ENCODE measurements at regions not wholly inside any gene's neighbourhood (a gene's known extent, or its start where the extent isn't known, plus 50 kb on each side); places are given as distances from the start of the nearest gene placed in this dataset.

DNA sequence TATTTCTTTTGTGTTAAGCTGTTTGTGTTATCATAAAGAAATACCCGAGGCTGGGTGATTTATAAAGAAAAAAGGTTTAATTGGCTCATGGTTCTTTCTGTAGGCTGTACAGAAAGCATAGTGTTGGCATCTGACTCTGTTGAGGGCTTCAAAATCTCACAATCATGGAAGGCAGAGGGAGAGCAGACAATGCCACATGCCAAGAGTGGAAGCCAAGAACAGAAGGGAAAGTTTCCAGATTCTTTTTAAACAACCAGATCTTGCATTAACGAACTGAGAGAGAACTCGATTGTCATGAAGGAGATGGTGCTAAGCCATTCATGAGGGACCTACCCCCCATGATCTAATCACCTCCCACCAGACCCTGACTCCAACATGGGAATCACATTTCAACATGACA lies 290.1 kb downstream of the BMP2 start (continued):
- TF ChIP-seq, protein P1, sequence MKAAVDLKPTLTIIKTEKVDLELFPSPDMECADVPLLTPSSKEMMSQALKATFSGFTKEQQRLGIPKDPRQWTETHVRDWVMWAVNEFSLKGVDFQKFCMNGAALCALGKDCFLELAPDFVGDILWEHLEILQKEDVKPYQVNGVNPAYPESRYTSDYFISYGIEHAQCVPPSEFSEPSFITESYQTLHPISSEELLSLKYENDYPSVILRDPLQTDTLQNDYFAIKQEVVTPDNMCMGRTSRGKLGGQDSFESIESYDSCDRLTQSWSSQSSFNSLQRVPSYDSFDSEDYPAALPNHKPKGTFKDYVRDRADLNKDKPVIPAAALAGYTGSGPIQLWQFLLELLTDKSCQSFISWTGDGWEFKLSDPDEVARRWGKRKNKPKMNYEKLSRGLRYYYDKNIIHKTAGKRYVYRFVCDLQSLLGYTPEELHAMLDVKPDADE (IDR thresholded peaks at IDR 0.05) = no peak
- TF ChIP-seq NANOG (IDR thresholded peaks at IDR 0.05; ENCODE audit: borderline replicate concordance) (no peak), STAT1 (IDR thresholded peaks at IDR 0.05; ENCODE audit: unreplicated experiment) (no peak), POLR2AphosphoS5 (IDR thresholded peaks at IDR 0.05; ENCODE audit: low read depth) (no peak)
- TF ChIP-seq, protein P2, sequence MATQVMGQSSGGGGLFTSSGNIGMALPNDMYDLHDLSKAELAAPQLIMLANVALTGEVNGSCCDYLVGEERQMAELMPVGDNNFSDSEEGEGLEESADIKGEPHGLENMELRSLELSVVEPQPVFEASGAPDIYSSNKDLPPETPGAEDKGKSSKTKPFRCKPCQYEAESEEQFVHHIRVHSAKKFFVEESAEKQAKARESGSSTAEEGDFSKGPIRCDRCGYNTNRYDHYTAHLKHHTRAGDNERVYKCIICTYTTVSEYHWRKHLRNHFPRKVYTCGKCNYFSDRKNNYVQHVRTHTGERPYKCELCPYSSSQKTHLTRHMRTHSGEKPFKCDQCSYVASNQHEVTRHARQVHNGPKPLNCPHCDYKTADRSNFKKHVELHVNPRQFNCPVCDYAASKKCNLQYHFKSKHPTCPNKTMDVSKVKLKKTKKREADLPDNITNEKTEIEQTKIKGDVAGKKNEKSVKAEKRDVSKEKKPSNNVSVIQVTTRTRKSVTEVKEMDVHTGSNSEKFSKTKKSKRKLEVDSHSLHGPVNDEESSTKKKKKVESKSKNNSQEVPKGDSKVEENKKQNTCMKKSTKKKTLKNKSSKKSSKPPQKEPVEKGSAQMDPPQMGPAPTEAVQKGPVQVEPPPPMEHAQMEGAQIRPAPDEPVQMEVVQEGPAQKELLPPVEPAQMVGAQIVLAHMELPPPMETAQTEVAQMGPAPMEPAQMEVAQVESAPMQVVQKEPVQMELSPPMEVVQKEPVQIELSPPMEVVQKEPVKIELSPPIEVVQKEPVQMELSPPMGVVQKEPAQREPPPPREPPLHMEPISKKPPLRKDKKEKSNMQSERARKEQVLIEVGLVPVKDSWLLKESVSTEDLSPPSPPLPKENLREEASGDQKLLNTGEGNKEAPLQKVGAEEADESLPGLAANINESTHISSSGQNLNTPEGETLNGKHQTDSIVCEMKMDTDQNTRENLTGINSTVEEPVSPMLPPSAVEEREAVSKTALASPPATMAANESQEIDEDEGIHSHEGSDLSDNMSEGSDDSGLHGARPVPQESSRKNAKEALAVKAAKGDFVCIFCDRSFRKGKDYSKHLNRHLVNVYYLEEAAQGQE (IDR thresholded peaks at IDR 0.05; ENCODE audit: unreplicated experiment) = no peak

DNA sequence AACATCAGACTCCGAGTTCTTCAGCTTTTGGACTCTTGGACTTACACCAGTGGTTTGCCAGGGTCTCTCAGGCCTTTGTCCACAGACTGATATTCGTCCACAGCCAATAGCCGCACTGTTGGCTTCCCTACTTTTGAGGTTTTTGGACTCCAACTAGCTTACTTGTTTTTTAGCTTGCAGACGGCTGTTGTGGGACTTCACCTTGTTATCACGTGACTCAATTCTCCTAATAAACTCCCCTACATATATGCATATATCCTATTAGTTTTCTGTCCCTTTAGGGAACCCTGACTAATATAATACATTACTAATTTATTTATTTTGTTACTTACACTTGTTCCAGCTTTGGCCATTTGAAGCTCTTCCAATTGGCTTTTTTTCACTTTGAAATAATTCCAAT lies 311.3 kb downstream of the BMP2 start:
- no peak for ATAC-seq
- no peak overlapping the region for H3K4me3 Mint-ChIP-seq
- TF ChIP-seq, protein P3, sequence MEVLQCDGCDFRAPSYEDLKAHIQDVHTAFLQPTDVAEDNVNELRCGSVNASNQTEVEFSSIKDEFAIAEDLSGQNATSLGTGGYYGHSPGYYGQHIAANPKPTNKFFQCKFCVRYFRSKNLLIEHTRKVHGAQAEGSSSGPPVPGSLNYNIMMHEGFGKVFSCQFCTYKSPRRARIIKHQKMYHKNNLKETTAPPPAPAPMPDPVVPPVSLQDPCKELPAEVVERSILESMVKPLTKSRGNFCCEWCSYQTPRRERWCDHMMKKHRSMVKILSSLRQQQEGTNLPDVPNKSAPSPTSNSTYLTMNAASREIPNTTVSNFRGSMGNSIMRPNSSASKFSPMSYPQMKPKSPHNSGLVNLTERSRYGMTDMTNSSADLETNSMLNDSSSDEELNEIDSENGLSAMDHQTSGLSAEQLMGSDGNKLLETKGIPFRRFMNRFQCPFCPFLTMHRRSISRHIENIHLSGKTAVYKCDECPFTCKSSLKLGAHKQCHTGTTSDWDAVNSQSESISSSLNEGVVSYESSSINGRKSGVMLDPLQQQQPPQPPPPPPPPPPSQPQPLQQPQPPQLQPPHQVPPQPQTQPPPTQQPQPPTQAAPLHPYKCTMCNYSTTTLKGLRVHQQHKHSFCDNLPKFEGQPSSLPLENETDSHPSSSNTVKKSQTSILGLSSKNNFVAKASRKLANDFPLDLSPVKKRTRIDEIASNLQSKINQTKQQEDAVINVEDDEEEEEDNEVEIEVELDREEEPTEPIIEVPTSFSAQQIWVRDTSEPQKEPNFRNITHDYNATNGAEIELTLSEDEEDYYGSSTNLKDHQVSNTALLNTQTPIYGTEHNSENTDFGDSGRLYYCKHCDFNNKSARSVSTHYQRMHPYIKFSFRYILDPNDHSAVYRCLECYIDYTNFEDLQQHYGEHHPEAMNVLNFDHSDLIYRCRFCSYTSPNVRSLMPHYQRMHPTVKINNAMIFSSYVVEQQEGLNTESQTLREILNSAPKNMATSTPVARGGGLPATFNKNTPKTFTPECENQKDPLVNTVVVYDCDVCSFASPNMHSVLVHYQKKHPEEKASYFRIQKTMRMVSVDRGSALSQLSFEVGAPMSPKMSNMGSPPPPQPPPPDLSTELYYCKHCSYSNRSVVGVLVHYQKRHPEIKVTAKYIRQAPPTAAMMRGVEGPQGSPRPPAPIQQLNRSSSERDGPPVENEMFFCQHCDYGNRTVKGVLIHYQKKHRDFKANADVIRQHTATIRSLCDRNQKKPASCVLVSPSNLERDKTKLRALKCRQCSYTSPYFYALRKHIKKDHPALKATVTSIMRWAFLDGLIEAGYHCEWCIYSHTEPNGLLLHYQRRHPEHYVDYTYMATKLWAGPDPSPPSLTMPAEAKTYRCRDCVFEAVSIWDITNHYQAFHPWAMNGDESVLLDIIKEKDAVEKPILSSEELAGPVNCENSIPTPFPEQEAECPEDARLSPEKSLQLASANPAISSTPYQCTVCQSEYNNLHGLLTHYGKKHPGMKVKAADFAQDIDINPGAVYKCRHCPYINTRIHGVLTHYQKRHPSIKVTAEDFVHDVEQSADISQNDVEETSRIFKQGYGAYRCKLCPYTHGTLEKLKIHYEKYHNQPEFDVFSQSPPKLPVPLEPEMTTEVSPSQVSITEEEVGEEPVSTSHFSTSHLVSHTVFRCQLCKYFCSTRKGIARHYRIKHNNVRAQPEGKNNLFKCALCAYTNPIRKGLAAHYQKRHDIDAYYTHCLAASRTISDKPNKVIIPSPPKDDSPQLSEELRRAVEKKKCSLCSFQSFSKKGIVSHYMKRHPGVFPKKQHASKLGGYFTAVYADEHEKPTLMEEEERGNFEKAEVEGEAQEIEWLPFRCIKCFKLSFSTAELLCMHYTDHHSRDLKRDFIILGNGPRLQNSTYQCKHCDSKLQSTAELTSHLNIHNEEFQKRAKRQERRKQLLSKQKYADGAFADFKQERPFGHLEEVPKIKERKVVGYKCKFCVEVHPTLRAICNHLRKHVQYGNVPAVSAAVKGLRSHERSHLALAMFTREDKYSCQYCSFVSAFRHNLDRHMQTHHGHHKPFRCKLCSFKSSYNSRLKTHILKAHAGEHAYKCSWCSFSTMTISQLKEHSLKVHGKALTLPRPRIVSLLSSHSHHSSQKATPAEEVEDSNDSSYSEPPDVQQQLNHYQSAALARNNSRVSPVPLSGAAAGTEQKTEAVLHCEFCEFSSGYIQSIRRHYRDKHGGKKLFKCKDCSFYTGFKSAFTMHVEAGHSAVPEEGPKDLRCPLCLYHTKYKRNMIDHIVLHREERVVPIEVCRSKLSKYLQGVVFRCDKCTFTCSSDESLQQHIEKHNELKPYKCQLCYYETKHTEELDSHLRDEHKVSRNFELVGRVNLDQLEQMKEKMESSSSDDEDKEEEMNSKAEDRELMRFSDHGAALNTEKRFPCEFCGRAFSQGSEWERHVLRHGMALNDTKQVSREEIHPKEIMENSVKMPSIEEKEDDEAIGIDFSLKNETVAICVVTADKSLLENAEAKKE (CRISPR knock-in tag; IDR thresholded peaks at IDR 0.05) = no peak
- TF ChIP-seq JUNB (IDR thresholded peaks at IDR 0.05; ENCODE audit: unreplicated experiment) (no peak), ZNF114 (CRISPR knock-in tag; IDR thresholded peaks at IDR 0.05) (no peak), POLR2AphosphoS5 (IDR thresholded peaks at IDR 0.05; ENCODE audit: low read depth) (no peak), EZH2phosphoT487 (IDR thresholded peaks at IDR 0.05; ENCODE audit: unreplicated experiment) (no peak), CREB1 (CRISPR knock-in tag; IDR thresholded peaks at IDR 0.05; ENCODE audit: low read depth) (no peak)
- TF ChIP-seq, protein P1 (IDR thresholded peaks at IDR 0.05) = no peak
- TF ChIP-seq, protein P2 (IDR thresholded peaks at IDR 0.05; ENCODE audit: unreplicated experiment) = no peak

More for the DNA sequence above, 311.3 kb downstream of the BMP2 start:
- no peak overlapping the region for H2AFZ ChIP-seq
- H3K9me3 Mint-ChIP-seq = no peaks in the 10 kb centered on the region
- H3K27me3 ChIP-seq (ENCODE audit: insufficient read depth) = no peaks in the 10 kb centered on the region
- H4K20me1 ChIP-seq (replicated peaks; ENCODE audit: insufficient read depth) = no peaks in the 10 kb centered on the region
- no peaks in the 10 kb centered on the region for H3F3A ChIP-seq (replicated peaks; ENCODE audit: low read depth)
- H3K27me3 Mint-ChIP-seq (ENCODE audit: insufficient read depth, low read depth, poor library complexity) = no peaks in the 10 kb centered on the region
- no peaks in the 10 kb centered on the region for H3K79me2 ChIP-seq (replicated peaks; ENCODE audit: insufficient read depth)
- H3K4me1 Mint-ChIP-seq = no peaks in the 10 kb centered on the region
- DNase-seq (ENCODE audit: low spot score) = no peak
- no peaks in the 10 kb centered on the region for H3K9me2 ChIP-seq (ENCODE audit: insufficient read depth)
- H3K4me3 ChIP-seq = no peak overlapping the region
- no peaks in the 10 kb centered on the region for H3K36me3 ChIP-seq (ENCODE audit: insufficient read depth)
- H3K36me3 Mint-ChIP-seq (ENCODE audit: low read depth) = no peaks in the 10 kb centered on the region
- H3K4me2 ChIP-seq = no peak overlapping the region
- no peak overlapping the region for H3K27ac Mint-ChIP-seq
- no peaks in the 10 kb centered on the region for H3K4me1 ChIP-seq (ENCODE audit: insufficient read depth)
- H3K27ac ChIP-seq (ENCODE audit: low read depth) = no peak overlapping the region

Measured in GM23338 (cell line).